ENCODE measurements at regions not wholly inside any gene's neighbourhood (a gene's known extent, or its start where the extent isn't known, plus 50 kb on each side); places are given as distances from the start of the nearest gene placed in this dataset.

DNA sequence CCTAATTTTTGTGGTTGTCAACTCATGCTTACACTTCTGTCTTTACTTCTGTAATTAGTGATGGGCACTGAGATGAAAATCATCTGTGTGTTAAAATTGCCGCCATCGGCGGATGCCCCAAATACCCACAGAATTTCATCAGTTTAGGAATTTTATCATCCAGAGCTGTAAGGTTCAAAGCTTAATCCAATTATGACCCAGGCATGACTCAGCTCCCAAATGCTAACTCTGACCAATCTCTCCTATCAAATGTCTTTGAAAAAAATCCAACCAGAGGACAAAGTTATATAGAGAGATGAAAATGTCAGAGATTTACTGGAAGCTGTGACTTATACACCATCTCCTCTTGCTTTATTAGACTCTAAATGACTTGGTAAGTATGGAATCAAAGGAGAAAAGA is 1048.7 kb upstream of the PRKX start:
- no peaks in the 10 kb centered on the region for H3K36me3 ChIP-seq (replicated peaks; ENCODE audit: low read depth, low read length)

GRCh38 chrX:4754878-4755604 is 1041.6 kb upstream of the PRKX start:
- TF ChIP-seq EZH2phosphoT487 (IDR thresholded peaks at IDR 0.05; ENCODE audit: low read depth), result no peak
- TF ChIP-seq, protein P1, sequence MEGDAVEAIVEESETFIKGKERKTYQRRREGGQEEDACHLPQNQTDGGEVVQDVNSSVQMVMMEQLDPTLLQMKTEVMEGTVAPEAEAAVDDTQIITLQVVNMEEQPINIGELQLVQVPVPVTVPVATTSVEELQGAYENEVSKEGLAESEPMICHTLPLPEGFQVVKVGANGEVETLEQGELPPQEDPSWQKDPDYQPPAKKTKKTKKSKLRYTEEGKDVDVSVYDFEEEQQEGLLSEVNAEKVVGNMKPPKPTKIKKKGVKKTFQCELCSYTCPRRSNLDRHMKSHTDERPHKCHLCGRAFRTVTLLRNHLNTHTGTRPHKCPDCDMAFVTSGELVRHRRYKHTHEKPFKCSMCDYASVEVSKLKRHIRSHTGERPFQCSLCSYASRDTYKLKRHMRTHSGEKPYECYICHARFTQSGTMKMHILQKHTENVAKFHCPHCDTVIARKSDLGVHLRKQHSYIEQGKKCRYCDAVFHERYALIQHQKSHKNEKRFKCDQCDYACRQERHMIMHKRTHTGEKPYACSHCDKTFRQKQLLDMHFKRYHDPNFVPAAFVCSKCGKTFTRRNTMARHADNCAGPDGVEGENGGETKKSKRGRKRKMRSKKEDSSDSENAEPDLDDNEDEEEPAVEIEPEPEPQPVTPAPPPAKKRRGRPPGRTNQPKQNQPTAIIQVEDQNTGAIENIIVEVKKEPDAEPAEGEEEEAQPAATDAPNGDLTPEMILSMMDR (IDR thresholded peaks at IDR 0.05; ENCODE audit: low read depth, low read length), result no peak
- Histone ChIP-seq H3K79me2 (ENCODE audit: low read length) (no peaks in the 10 kb centered on the region), H3K9me3 (ENCODE audit: insufficient read depth, low read length) (no peaks in the 10 kb centered on the region), H3K4me3 (ENCODE audit: low read length) (peak overlapping the region; percentile 26; the same call in 1 of the 2 replicates), H3K27ac (ENCODE audit: low read length) (no peak overlapping the region), H4K20me1 (ENCODE audit: insufficient read depth, low read length) (no peaks in the 10 kb centered on the region), H3K9ac (ENCODE audit: low read length) (no peak overlapping the region), H3K4me2 (ENCODE audit: low read length) (peak overlapping the region; percentile 50), H3K36me3 (replicated peaks; ENCODE audit: low read depth, low read length) (no peaks in the 10 kb centered on the region), H3K27me3 (ENCODE audit: low read depth, low read length) (no peaks in the 10 kb centered on the region), H2AFZ (ENCODE audit: low read depth, low read length) (no peak overlapping the region), H3K4me1 (ENCODE audit: low read length) (peaks cover 9% of the 10 kb centered on the region)

More for the DNA sequence above, 1048.7 kb upstream of the PRKX start:
- Histone ChIP-seq H3K4me1 (ENCODE audit: low read length) (no peaks in the 10 kb centered on the region), H2AFZ (ENCODE audit: low read depth, low read length) (no peak overlapping the region), H3K4me2 (ENCODE audit: low read length) (no peak overlapping the region), H3K27me3 (ENCODE audit: low read depth, low read length) (no peaks in the 10 kb centered on the region), H3K9ac (ENCODE audit: low read length) (no peak overlapping the region), H3K9me3 (ENCODE audit: insufficient read depth, low read length) (no peaks in the 10 kb centered on the region), H3K27ac (ENCODE audit: low read length) (no peak overlapping the region), H4K20me1 (ENCODE audit: insufficient read depth, low read length) (no peaks in the 10 kb centered on the region), H3K4me3 (ENCODE audit: low read length) (no peak overlapping the region), H3K79me2 (ENCODE audit: low read length) (no peaks in the 10 kb centered on the region)
- no peak for TF ChIP-seq EZH2phosphoT487 (IDR thresholded peaks at IDR 0.05; ENCODE audit: low read depth)
- TF ChIP-seq, protein P1 (IDR thresholded peaks at IDR 0.05; ENCODE audit: low read depth, low read length), result no peak

DNA sequence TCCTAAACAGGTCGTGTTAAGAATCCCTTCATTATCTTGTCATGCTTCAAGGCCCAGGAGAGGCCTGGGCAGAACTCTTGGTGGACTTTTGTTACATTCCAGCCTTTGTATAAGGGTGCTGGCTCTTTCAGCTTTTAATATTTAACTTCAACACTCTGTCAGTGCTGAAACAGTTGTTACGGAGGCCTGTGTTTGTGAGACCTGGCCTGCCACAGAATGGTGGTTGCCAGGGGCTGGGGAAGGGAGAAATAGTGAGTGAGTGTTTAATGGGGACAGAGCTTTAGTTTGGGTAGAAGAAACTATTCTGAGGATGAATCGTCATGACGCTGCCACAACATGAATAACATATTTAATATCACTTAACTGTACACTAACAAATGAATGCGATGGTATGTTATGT is 1027.6 kb upstream of the PRKX start:
- Histone ChIP-seq H3K27me3 (ENCODE audit: low read depth, low read length) (no peaks in the 10 kb centered on the region), H3K4me3 (ENCODE audit: low read length) (no peak overlapping the region), H2AFZ (ENCODE audit: low read depth, low read length) (no peak overlapping the region), H3K9me3 (ENCODE audit: insufficient read depth, low read length) (no peaks in the 10 kb centered on the region), H3K9ac (ENCODE audit: low read length) (no peak overlapping the region), H3K36me3 (replicated peaks; ENCODE audit: low read depth, low read length) (no peaks in the 10 kb centered on the region), H4K20me1 (ENCODE audit: insufficient read depth, low read length) (no peaks in the 10 kb centered on the region), H3K4me1 (ENCODE audit: low read length) (no peaks in the 10 kb centered on the region), H3K27ac (ENCODE audit: low read length) (no peak overlapping the region), H3K4me2 (ENCODE audit: low read length) (no peak overlapping the region), H3K79me2 (ENCODE audit: low read length) (no peaks in the 10 kb centered on the region)
- TF ChIP-seq EZH2phosphoT487 (IDR thresholded peaks at IDR 0.05; ENCODE audit: low read depth), result no peak
- TF ChIP-seq, protein P1 (IDR thresholded peaks at IDR 0.05; ENCODE audit: low read depth, low read length), result no peak

DNA sequence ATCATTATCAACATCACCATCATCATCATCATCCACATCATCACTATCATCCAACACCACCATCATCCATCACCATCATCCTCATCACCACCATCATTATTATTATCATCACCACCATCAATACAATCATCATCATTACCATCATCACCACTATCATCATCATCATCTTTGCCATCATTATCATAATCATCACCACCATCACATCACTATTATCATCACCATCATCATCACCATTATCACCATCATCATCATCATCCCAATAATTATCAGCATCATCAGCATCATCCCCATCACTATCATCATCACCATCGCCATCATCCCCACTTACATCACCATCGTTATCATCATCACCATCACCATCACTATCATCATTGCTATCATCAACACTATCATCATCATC is 1021.9 kb upstream of the PRKX start:
- H3K4me1 ChIP-seq (ENCODE audit: low read length), result no peaks in the 10 kb centered on the region
- H4K20me1 ChIP-seq (ENCODE audit: insufficient read depth, low read length), result no peaks in the 10 kb centered on the region
- no peak overlapping the region for H3K27ac ChIP-seq (ENCODE audit: low read length)
- H3K9ac ChIP-seq (ENCODE audit: low read length), result no peak overlapping the region
- H3K9me3 ChIP-seq (ENCODE audit: insufficient read depth, low read length), result no peaks in the 10 kb centered on the region
- H2AFZ ChIP-seq (ENCODE audit: low read depth, low read length), result no peak overlapping the region
- no peaks in the 10 kb centered on the region for H3K36me3 ChIP-seq (replicated peaks; ENCODE audit: low read depth, low read length)
- H3K4me2 ChIP-seq (ENCODE audit: low read length), result no peak overlapping the region
- H3K4me3 ChIP-seq (ENCODE audit: low read length), result no peak overlapping the region
- no peaks in the 10 kb centered on the region for H3K79me2 ChIP-seq (ENCODE audit: low read length)
- H3K27me3 ChIP-seq (ENCODE audit: low read depth, low read length), result no peaks in the 10 kb centered on the region
- no peak for TF ChIP-seq EZH2phosphoT487 (IDR thresholded peaks at IDR 0.05; ENCODE audit: low read depth)
- TF ChIP-seq, protein P1 (IDR thresholded peaks at IDR 0.05; ENCODE audit: low read depth, low read length), result no peak

Data from OCI-LY3 (cell line).